Gastroesophageal sphincter (tissue), 4 donors: ENCODE measurements at regions not wholly inside any gene's neighbourhood (a gene's known extent, or its start where the extent isn't known, plus 50 kb on each side); places are given as distances from the start of the nearest gene placed in this dataset.

Experiments used
- ATAC-seq: fragments of 150-250 bp; one replicate; pipeline ENCODE4 v1.9.1; 2016; ENCODE audit warnings: mild to moderate bottlenecking, moderate library complexity
- H3K27ac ChIP-seq, 4 donors: fragments of 200-600 bp; sonication (generic) in 3 of 4; 1 replicate in 3 of 4; 2 replicates in 1 of 4; pipeline ENCODE4 v1.5.1; 2016 to 2019
- H3K27me3 ChIP-seq: fragments of 200-600 bp; sonication (generic); one replicate; pipeline ENCODE4 v1.5.1; 2019
- H3K36me3 ChIP-seq, 2 donors: fragments of 200-600 bp; sonication (generic); one replicate each; pipeline ENCODE4 v1.5.1; 2019; ENCODE audit warnings: control low read depth in 1 of 2
- H3K4me1 ChIP-seq, 3 donors: fragments of 200-600 bp; sonication (generic); 1 replicate in 2 of 3; 2 replicates in 1 of 3; pipeline ENCODE4 v1.5.1; 2016 to 2019; ENCODE audit warnings: control low read depth in 2 of 3
- H3K4me3 ChIP-seq, 2 donors: fragments of 200-600 bp; sonication (generic); one replicate each; pipeline ENCODE4 v1.5.1; 2019; ENCODE audit warnings: mild to moderate bottlenecking in 1 of 2, moderate library complexity in 1 of 2
- H3K9me3 ChIP-seq, 3 donors: fragments of 200-600 bp; sonication (generic); one replicate each; pipeline ENCODE4 v1.5.1; 2017 to 2019; ENCODE audit warnings: control low read depth in 2 of 3
- CTCF ChIP-seq, 4 experiments: fragments of 200-600 bp in 2 of 4; fragments of 450-650 bp in 2 of 4; sonication (generic) in 1 of 4; IDR thresholded peaks; one replicate each; pipeline ENCODE4 v1.5.1; 2017 to 2019; ENCODE audit warnings: antibody characterized with exemption in 4 of 4, mild to moderate bottlenecking in 2 of 4, moderate library complexity in 2 of 4
- EP300 ChIP-seq: sonication (generic); formaldehyde crosslinking; IDR thresholded peaks from one replicate; pipeline ENCODE4 v1.6.1; 2017; ENCODE audit warnings: antibody characterized with exemption, mild to moderate bottlenecking
- POLR2A ChIP-seq, 2 donors: fragments of 450-650 bp; IDR thresholded peaks; one replicate each; pipeline ENCODE4 v1.6.1; 2017; ENCODE audit warnings: antibody characterized with exemption in 2 of 2, mild to moderate bottlenecking in 2 of 2, moderate library complexity in 1 of 2
- POLR2AphosphoS5 ChIP-seq: sonication (generic); formaldehyde crosslinking; IDR thresholded peaks from one replicate; pipeline ENCODE4 v1.6.1; 2017; ENCODE audit warnings: antibody characterized with exemption
- WGBS, 2 donors: methylation state at CpG; one replicate each; pipeline ENCODE4 v1.1.5; 2018; ENCODE audit warnings: low coverage in 1 of 2; 5-methylcytosine and 5-hydroxymethylcytosine counted together

- Histone ChIP-seq H3K4me3 (no peak overlapping the region), H3K27ac (no peak overlapping the region), H3K36me3 (no peaks in the 10 kb centered on the region), H3K4me1 (peaks cover 0 to 10% (median 4%) of the 10 kb centered on the region in 3 donors), H3K27me3 (no peaks in the 10 kb centered on the region), H3K9me3 (no peaks in the 10 kb centered on the region)
- TF ChIP-seq POLR2AphosphoS5 (no peak), EP300 (no peak), POLR2A (IDR thresholded peaks at IDR 0.05) (no peak), CTCF (IDR thresholded peaks at IDR 0.05) (no peak)
- WGBS, 2 donors: 47 to 73% methylated on average over 2 to 3 of the region's 4 CpGs
- no peak for ATAC-seq
Measured at GRCh38 chr6:137412562-137412961, 81.6 kb downstream of the OLIG3 start.

DNA sequence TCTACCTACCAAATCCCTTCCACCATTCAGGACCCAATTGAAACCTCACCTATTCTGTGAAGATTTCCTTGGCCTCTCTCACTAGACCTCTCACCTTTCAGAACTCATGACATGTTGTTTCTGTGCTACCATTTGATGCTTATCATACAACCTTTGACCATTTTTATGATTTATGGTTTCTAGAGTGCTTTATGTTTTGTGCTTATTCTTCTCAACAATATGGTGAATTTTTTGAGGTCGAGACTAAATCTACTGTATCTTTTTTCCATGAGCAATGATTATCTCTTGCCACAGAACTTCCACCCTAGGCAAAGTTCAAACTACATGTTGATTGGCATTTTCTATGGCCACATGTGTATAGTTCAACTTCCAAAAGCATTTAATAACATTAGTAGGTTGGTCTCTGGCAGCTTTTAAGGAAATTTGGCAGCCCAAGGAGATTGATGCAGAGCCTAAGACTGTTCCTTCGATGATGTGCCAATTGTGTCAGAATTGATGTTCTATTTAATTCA, 84.9 kb downstream of the OLIG3 start:
- Histone ChIP-seq H3K27ac (no peak overlapping the region), H3K36me3 (no peaks in the 10 kb centered on the region), H3K9me3 (peaks cover 0 to 4% (median 0%) of the 10 kb centered on the region in 3 donors), H3K27me3 (no peaks in the 10 kb centered on the region), H3K4me3 (no peak overlapping the region), H3K4me1 (peaks cover 0 to 3% (median 0%) of the 10 kb centered on the region in 3 donors)
- 74 to 85% methylated on average over 2 of the region's 2 CpGs for WGBS, 2 donors
- TF ChIP-seq POLR2AphosphoS5 (no peak), POLR2A (IDR thresholded peaks at IDR 0.05) (no peak)
- ATAC-seq: no peak

- no peak for ATAC-seq
- TF ChIP-seq POLR2A (IDR thresholded peaks at IDR 0.05) (no peak), EP300 (no peak), POLR2AphosphoS5 (no peak), CTCF (IDR thresholded peaks at IDR 0.05) (no peak)
- peaks cover 0 to 4% (median 0%) of the 10 kb centered on the region in 3 donors for H3K9me3 ChIP-seq
- H3K4me1 ChIP-seq: no peaks in the 10 kb centered on the region
- no peak overlapping the region for H3K4me3 ChIP-seq
- H3K27ac ChIP-seq: no peak overlapping the region
- 83% methylated on average over 1 of the region's 1 CpG; no CpG with 5 or more reads in 1 of the 2 donors for WGBS, 2 donors
- no peaks in the 10 kb centered on the region for H3K27me3 ChIP-seq
- no peaks in the 10 kb centered on the region for H3K36me3 ChIP-seq
Measured at GRCh38 chr6:137407816-137408215, 86.4 kb downstream of the OLIG3 start.

GRCh38 chr6:137405806-137406205, 88.4 kb downstream of the OLIG3 start:
- no peak for TF ChIP-seq POLR2A (IDR thresholded peaks at IDR 0.05)
- no peak for TF ChIP-seq CTCF (IDR thresholded peaks at IDR 0.05)
- no peak for TF ChIP-seq POLR2AphosphoS5
- no peak for TF ChIP-seq EP300
- no peaks in the 10 kb centered on the region for H3K27me3 ChIP-seq
- no peak for ATAC-seq
- no peaks in the 10 kb centered on the region for H3K36me3 ChIP-seq
- H3K9me3 ChIP-seq: peaks cover 0 to 4% (median 0%) of the 10 kb centered on the region in 3 donors
- no peaks in the 10 kb centered on the region for H3K4me1 ChIP-seq
- no peak overlapping the region for H3K27ac ChIP-seq
- no peak overlapping the region for H3K4me3 ChIP-seq

GRCh38 chr6:137403855-137404254, 90.3 kb downstream of the OLIG3 start:
- WGBS, 2 donors: 74 to 80% methylated on average over 1 to 2 of the region's 2 CpGs
- no peaks in the 10 kb centered on the region for H3K36me3 ChIP-seq
- no peak for ATAC-seq

More at GRCh38 chr6:137403855-137404254, 90.3 kb downstream of the OLIG3 start:
- Histone ChIP-seq H3K9me3 (peaks cover 0 to 4% (median 0%) of the 10 kb centered on the region in 3 donors), H3K4me3 (no peak overlapping the region), H3K27ac (no peak overlapping the region), H3K4me1 (no peaks in the 10 kb centered on the region), H3K27me3 (no peaks in the 10 kb centered on the region)
- no peak for TF ChIP-seq POLR2AphosphoS5
- TF ChIP-seq CTCF (IDR thresholded peaks at IDR 0.05): no peak
- no peak for TF ChIP-seq EP300
- no peak for TF ChIP-seq POLR2A (IDR thresholded peaks at IDR 0.05)
